ENCODE measurements at regions not wholly inside any gene's neighbourhood (a gene's known extent, or its start where the extent isn't known, plus 50 kb on each side); places are given as distances from the start of the nearest gene placed in this dataset.
"Not testable (repeated sequence)": the region's sequence is repeated elsewhere in the genome, so short reads cannot be mapped to it uniquely, and the experiment has no call there.

GRCh38 chr2:95728878-95729596 lies 137.2 kb downstream of the TRIM43 start:
- peak; percentile 80 for DNase-seq

DNA sequence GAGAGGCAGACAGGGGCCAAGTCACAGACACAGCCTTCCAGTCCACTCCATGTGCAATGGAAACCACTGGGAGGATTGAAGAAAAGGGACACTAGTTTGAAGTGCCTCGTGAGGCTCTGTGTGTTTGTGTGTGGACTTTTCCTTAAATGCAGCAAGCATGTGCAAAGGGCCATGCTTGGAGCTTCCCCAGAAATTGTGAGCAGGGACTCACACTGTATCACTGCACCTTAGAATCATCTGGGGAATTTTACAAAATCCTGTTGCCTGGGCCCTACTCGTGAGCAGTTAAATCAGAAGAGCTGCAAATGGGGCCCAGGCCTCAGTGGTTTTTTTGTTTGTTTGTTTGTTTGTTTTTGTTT lies 137.8 kb downstream of the TRIM43 start:
- DNase-seq = no peak

- no peak for DNase-seq
Measured at GRCh38 chr2:95730813-95731212, 139.0 kb downstream of the TRIM43 start.

DNA sequence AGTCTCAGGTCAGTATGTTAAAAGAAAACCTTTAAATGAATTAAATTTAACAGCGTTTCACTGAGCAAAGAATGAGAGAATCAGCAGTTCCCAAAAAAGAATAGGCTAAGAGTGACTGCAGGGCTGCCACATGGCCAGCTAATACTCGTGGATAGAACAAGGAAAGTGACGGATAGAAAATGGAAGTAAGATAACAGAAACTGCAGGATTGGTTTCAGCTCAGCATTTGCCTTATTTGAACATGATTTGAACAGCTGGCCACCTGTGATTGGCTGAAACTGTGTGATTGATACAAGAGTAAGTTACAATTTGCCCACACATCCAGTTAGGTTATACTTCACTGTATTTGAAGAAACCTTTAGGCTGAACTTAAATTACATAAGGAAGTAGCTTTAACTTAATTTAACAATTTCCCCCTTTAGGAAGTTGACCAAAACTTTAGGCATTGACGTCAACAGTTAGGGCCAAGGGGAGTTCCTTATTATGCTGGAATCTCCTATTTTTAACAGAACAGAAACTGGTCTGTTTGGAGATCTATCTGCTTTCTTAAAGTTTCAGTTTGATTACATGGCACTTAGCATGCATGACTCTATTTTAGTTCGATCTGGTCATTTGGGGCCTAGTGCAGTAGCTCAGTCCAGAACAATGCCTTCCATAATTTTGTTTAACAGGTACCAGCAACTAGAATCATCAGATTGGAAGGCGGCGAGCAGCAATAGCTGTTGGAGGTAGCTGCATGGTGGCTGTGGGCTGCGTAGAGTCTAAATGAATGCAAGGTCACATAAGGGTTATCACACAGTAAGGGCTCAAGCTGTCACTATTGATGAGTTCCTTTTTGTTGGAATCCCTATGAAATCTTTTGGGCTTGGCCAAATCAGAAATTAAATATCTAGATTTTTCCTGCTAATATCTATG lies 143.4 kb downstream of the TRIM43 start:
- DNase-seq = no peak

DNA sequence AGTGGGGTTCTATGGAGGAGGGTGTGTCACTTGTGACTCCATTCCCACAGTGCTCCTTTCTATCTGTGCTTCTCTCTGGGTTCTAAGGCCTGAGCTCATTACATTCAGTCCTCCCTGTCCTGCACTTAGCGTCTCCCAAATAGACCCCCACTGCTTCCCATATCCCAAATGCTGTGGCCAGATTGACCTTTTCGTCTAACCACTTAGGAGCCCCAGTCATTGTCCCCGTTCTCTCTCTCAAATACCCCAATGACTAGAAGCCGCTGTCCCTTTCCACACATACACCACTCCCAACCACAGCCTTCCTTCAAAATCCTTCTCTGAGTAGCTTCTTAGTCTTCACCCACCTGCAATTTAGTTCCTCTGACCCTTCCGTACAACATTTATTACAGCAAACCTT lies 146.5 kb downstream of the TRIM43 start:
- no peak for DNase-seq

DNA sequence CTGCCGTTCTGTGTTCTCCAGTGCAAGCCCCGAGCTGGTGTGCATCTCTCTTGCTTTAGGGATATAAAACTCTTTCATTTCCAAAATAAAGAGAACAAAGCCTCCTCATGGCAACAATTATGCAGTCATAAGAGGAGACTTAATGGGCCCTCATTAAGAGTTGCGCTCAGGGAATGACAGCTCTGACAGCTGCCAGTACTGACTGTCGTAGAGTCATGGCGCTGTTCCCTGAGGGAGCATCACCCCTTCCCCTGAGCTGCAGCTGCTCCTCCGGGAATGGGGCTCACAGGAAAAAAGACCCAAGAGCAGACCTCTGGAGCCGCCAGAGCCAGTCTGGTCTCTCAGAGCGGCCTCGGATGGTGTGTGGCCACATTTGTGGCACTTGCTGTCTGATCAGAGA lies 160.3 kb downstream of the TRIM43 start:
- not testable (repeated sequence) for DNase-seq

DNA sequence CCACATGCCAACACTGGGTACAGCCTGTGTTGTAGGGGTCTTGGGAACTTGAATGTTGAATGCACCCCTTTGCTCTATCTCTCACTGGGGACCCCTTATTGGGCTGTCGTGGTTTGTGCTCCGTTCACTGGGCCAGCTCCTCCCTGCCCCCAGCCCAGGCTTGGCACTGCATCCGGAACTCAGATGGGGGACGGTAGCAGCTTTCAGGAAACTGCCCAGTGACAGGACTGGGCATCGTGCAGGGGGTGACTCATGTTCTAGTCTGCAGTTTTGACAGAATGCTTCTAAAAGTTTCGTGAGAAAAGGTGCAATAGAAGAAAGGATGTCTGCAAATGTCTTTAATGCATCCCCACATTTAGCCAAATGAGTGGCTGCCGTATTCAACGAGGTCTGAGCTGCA lies 162.0 kb downstream of the TRIM43 start:
- DNase-seq = not testable (repeated sequence)

DNA sequence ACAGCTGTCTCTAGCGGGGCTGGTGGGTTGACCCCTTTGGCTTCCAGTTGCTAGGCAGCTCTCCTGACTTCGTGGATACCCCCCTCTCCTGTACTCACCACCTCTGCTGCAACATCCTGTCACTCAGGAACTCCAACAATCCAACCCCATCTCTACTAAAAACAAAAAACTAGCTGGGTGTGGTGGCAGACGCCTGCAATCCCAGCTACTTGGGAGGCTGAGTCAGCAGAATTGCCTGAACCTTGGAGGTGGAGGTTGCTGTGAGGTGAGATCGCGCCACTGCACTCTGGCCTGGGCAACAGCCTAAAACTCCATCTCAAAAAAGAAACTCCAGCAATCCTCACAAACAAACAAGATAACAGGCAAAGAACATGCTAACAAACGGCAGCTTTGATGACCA lies 162.4 kb downstream of the TRIM43 start:
- not testable (repeated sequence) for DNase-seq

DNA sequence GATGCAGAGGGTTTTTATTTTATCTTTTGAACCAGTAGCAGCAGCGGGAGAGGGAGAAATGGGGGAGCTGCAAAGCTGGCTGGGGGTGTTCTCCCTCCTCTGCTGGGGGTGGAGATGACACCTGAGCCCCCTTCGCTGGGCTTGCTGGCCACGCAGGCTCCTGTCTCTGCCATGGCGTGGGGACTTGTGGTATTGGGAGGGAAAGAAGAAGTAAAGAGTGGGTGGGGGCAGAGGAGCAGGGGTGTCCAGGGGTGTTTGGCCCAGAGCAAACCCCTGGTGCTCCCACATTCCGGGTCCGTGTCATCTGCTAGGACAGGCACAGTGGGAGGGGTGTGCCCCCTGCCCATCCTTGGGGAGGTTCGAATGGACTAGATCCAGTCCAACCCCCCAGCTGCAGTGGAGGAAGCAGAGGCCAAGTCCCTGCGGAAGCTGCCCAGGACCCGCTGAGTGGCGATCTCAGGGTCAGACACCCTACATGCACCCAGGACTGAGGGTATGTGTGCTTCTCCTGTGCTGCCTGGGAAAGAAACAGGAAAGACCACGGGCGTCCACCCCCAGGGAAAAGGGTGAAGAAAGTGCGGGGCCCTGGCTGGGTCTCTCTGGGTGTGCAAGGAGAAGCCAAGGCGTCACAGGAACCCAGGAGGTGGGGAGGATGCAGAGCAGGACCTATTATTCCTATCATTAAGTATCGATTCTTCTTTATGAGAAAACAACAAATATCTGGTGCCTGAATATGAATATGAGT lies 163.2 kb downstream of the TRIM43 start:
- DNase-seq = not testable (repeated sequence)

- DNase-seq = not testable (repeated sequence)
Measured at GRCh38 chr2:95755956-95756669, 164.3 kb downstream of the TRIM43 start.

- no peak for DNase-seq
Measured at GRCh38 chr2:95757988-95758387, 166.2 kb downstream of the TRIM43 start.

DNA sequence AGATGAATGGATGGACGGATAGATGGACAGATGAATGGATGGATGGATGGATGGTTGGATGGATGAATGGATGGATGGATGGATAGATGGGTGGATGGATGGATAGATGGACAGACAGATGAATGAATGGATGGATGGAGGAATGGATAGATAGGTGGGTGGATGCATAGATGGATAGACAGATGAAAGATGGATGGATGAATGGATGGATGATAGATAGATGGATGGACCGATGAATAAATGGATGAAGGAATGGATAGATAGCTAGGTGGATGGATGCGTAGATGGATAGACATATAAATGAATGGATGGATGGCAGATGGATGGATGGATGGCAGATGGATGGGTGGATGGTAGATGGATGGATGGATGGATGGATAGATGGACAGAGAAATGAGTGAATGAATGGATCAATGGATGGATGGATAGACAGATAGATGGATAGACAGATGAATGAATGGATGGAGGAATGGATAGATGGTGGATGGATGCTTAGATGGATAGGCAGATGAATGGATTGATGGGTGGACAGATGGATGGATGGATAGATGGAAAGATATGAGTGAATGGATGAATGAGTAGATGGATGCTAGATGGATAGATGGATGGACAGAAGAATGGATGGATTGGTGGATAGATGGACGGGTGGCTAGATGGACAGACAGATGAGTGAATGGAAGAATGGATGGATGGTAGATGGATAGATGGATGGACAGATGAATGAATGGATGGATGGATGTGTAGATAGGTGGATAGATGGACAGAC lies 167.9 kb downstream of the TRIM43 start:
- DNase-seq = no peak

- no peak for DNase-seq
Measured at GRCh38 chr2:95760806-95761525, 169.2 kb downstream of the TRIM43 start.

DNA sequence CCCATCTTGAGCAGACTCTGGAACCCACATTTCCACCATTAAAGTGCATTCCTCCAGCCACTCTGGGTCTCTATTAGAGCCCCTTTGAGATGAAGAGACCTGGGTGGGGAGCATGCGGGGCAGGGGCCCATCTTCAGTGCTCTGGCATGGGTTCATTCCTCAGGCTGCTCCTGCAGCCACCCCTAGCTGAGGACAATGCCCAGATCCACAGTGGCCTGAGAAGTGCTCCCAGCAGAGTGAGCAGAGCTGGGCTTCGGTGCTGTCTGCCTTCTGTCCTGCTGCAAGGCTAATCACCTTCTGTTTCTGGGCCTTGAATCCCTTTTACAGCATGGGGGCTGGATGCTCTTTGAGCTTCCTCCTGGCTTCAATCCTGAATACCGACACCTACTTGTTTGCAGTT lies 169.8 kb downstream of the TRIM43 start:
- no peak for DNase-seq

DNA sequence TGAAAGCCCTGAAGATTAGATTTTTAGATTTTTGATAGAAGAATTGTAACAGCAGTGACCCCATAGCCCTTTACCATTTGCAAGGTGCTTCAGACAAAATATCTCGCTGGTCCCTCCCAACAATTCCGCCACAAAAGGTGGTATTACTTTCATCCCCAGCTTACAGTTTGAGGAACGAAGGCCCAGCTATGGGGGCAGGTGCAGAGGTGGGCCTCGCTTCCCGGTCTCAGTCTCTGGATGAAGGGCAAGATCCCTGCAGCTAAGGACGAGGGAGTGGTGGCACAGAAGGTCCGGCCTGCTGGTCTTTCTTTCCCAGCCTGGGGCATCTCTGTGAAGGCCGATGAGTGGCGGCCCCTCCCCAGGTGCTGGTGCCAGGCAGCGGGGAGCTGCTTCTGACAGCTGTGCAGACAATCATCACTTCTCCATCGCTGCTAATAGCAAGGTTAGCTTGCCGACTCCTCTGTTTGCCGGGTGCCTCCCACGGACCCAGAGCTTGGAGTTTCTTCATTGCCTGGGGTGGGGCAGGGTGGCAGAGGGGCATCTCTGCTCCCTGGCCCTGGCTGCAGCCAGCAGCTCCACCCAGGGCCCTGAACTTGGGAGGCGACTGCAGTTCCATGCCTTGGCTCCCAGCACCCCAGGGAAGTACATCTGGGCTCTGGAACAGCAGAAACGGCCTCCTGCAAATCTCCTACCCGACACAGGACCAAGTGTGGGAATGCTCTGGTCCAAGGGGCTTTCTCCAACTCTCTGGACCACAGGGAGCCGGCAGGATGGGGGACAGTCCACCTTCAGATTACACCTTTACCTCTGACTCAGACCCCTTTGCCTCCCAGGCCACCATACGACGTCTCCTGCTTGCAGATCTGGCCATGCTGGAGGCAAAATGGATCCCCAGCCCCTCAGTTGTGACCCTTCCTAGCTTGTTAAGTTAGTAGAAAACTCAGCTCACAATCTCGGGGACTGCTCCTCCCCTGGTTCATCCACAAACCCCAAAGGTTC lies 170.5 kb downstream of the TRIM43 start:
- not testable (repeated sequence) for DNase-seq

GRCh38 chr2:95763074-95763473 lies 171.3 kb downstream of the TRIM43 start:
- DNase-seq = not testable (repeated sequence)

GRCh38 chr2:95764966-95765365 lies 173.2 kb downstream of the TRIM43 start:
- DNase-seq = not testable (repeated sequence)

DNA sequence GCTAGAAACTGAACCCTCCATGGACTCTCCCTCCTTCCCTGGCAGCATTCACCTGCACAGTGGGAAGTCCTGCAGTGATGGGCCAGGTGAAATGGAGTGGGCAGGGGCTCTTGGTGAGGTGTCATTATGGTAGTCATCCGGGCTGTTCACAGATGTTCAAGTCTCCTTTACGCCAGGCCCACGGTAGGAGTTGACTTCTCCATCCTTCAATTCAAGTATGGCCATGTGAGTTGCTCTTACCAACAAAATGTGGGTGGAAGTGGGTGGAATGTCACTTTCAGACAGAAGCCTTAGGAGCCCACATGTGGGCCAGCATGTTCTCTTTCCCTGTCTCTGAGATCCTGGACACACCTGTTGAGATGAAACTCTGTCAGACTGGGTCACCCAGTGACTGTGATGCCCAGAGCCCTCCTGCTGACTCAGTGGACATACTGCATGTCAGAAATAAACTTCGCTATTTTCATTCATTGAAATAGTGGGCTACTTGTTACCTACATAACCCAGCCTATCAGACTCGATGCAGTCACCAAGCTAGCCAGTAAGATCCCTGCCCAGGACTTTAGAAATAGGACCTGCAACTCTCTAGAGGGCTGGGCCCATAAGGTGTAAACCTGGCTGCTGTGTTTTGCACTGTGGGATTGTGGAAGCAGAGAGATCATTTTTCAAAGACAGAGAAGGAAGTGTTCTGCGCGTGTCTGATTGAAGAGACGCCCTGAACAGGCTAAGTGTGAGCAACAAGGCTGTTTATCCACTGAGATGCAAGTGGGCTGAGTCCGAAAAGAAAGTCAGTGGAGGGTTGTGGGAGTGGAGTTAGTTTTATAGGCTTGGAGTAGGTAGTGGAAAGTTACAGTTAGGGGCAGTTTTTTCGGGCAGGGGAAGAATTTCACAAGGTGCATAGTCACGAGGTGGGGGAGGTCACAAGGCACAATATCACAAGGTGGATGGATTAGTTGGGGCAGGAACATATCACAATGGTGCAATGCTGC lies 174.4 kb downstream of the TRIM43 start:
- not testable (repeated sequence) for DNase-seq

DNA sequence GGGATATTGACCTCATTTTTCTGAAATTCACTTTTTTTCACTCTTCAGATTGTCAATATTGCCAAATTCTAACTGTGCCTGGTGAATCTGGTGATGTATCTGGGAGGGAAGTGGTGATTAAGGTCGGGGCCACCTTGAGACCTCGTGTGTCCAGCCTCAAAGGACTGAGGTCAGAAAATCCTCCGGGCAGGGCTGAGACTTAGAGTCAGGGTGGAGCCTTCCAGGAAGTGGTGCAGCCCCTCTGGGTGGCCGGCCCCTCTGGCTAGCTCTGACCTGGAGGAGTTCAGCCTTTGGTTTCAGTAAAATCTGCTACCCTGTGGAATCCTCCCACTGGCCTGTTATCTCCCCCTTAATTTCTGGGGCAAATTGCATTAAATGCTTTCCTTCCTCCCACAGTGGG lies 175.7 kb downstream of the TRIM43 start:
- DNase-seq = not testable (repeated sequence)

Data from right forelimb (tissue), 1 donor.